HG02938 (cell line): ENCODE measurements at regions not wholly inside any gene's neighbourhood (a gene's known extent, or its start where the extent isn't known, plus 50 kb on each side); places are given as distances from the start of the nearest gene placed in this dataset.

Experiments
- ATAC-seq: cut with Tn5 transposase; IDR thresholded peaks from one replicate; pipeline ENCODE4 v1.9.1; 2021; ENCODE audit warnings: mild to moderate bottlenecking, moderate library complexity; ENCODE audit not compliant: unreplicated experiment

- no peak for ATAC-seq
Observed at GRCh38 chr11:8340296-8340695, 76.6 kb upstream of the LMO1 start.

- no peak for ATAC-seq
Observed at GRCh38 chr11:8339592-8340022, 75.9 kb upstream of the LMO1 start.

- no peak for ATAC-seq
Observed at GRCh38 chr11:8338138-8338537, 74.5 kb upstream of the LMO1 start.

GRCh38 chr11:8337130-8337795 is 73.6 kb upstream of the LMO1 start:
- no peak for ATAC-seq

- ATAC-seq, result no peak
Observed at GRCh38 chr11:8336356-8337129, 72.9 kb upstream of the LMO1 start.

- ATAC-seq, result no peak
Observed at GRCh38 chr11:8335683-8336082, 72.0 kb upstream of the LMO1 start.

GRCh38 chr11:8335186-8335585 is 71.5 kb upstream of the LMO1 start:
- ATAC-seq, result no peak

GRCh38 chr11:8333811-8334401 is 70.2 kb upstream of the LMO1 start:
- no peak for ATAC-seq

GRCh38 chr11:8333376-8333775 is 69.7 kb upstream of the LMO1 start:
- no peak for ATAC-seq

GRCh38 chr11:8332891-8333290 is 69.2 kb upstream of the LMO1 start:
- no peak for ATAC-seq

- ATAC-seq, result peak; percentile 32
Observed at GRCh38 chr11:8332196-8332595, 68.5 kb upstream of the LMO1 start.

GRCh38 chr11:8331767-8332166 is 68.1 kb upstream of the LMO1 start:
- no peak for ATAC-seq

- ATAC-seq, result no peak
Observed at GRCh38 chr11:8330896-8331295, 67.2 kb upstream of the LMO1 start.

- no peak for ATAC-seq
Observed at GRCh38 chr11:8330404-8330803, 66.7 kb upstream of the LMO1 start.

- no peak for ATAC-seq
Observed at GRCh38 chr11:8329847-8330361, 66.2 kb upstream of the LMO1 start.

- ATAC-seq, result no peak
Observed at GRCh38 chr11:8329336-8329735, 65.7 kb upstream of the LMO1 start.

GRCh38 chr11:8328848-8329330 is 65.2 kb upstream of the LMO1 start:
- peak; percentile 48 for ATAC-seq

- no peak for ATAC-seq
Observed at GRCh38 chr11:8328231-8328794, 64.6 kb upstream of the LMO1 start.

- ATAC-seq, result peak; percentile 67
Observed at GRCh38 chr11:8327761-8328192, 64.1 kb upstream of the LMO1 start.

- ATAC-seq, result no peak
Observed at GRCh38 chr11:8326337-8326736, 62.7 kb upstream of the LMO1 start.

GRCh38 chr11:8325591-8326304 is 62.1 kb upstream of the LMO1 start:
- no peak for ATAC-seq
